Lower lobe of right lung (tissue), 2 donors: ENCODE measurements at regions not wholly inside any gene's neighbourhood (a gene's known extent, or its start where the extent isn't known, plus 50 kb on each side); places are given as distances from the start of the nearest gene placed in this dataset.

Source experiments
- ATAC-seq, 2 donors: fragments of 200-7000 bp; cut with Tn5 transposase; one replicate each; pipeline ENCODE4 v1.9.1; 2020 to 2022; ENCODE audit warnings: mild to moderate bottlenecking in 2 of 2, moderate library complexity in 2 of 2
- DNase-seq: peaks from one replicate; pipeline ENCODE4 v3.0.0-alpha.2; 2020
- H3K27ac ChIP-seq: fragments of 200-600 bp; one replicate; pipeline ENCODE4 v1.8.0; 2022
- H3K27me3 ChIP-seq: fragments of 200-600 bp; one replicate; pipeline ENCODE4 v1.8.0; 2022; ENCODE audit warnings: low read depth
- H3K36me3 ChIP-seq: fragments of 200-600 bp; one replicate; pipeline ENCODE4 v1.8.0; 2022; ENCODE audit warnings: mild to moderate bottlenecking
- H3K4me1 ChIP-seq: fragments of 200-600 bp; one replicate; pipeline ENCODE4 v1.8.0; 2022
- H3K4me3 ChIP-seq: fragments of 200-600 bp; one replicate; pipeline ENCODE4 v1.8.0; 2022; ENCODE audit warnings: mild to moderate bottlenecking
- H3K9me3 ChIP-seq: fragments of 200-600 bp; one replicate; pipeline ENCODE4 v1.8.0; 2022
- intact Hi-C: fragments of 100-400 bp; cut with DNase I; formaldehyde crosslinking; loops from one replicate; pipeline ENCODE4 v1.11.0; 2022
- TF ChIP-seq, protein P1 (sequence below): fragments of 200-600 bp; IDR thresholded peaks from one replicate; pipeline ENCODE4 v1.8.0; 2022; ENCODE audit warnings: antibody characterized with exemption, mild to moderate bottlenecking
- donor health status: DM: no; HTN: yes; CAD: no; lungs with severe emphysema.

DNA sequence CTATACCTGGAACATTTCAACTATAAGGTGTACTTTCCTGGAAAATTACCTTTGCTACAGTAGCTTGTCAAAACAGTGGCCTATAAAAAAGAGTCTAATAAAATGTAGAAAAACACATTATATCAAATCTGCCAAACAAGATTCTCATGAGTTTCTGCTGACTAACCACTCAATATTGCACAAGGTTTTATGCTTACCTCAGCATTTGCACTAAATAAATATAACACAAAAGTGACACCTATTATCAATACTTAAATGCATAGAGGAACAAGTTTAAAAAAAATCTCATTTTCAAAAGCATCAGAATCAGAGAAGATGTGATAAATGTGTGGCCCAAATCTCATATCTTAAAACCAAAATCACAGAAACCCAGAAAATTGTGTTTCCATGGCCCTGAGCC, 281.4 kb downstream of the RSL24D1 start:
- DNase-seq (no peak), ATAC-seq (no peak)
- H3K9me3 ChIP-seq: no peaks in the 10 kb centered on the region
- H3K36me3 ChIP-seq: no peaks in the 10 kb centered on the region
- no peak overlapping the region for H3K4me3 ChIP-seq
- H3K27ac ChIP-seq: no peak overlapping the region
- intact Hi-C loops: no loop called here
- TF ChIP-seq, protein P1, sequence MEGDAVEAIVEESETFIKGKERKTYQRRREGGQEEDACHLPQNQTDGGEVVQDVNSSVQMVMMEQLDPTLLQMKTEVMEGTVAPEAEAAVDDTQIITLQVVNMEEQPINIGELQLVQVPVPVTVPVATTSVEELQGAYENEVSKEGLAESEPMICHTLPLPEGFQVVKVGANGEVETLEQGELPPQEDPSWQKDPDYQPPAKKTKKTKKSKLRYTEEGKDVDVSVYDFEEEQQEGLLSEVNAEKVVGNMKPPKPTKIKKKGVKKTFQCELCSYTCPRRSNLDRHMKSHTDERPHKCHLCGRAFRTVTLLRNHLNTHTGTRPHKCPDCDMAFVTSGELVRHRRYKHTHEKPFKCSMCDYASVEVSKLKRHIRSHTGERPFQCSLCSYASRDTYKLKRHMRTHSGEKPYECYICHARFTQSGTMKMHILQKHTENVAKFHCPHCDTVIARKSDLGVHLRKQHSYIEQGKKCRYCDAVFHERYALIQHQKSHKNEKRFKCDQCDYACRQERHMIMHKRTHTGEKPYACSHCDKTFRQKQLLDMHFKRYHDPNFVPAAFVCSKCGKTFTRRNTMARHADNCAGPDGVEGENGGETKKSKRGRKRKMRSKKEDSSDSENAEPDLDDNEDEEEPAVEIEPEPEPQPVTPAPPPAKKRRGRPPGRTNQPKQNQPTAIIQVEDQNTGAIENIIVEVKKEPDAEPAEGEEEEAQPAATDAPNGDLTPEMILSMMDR: no peak
- no peaks in the 10 kb centered on the region for H3K27me3 ChIP-seq
- no peaks in the 10 kb centered on the region for H3K4me1 ChIP-seq

DNA sequence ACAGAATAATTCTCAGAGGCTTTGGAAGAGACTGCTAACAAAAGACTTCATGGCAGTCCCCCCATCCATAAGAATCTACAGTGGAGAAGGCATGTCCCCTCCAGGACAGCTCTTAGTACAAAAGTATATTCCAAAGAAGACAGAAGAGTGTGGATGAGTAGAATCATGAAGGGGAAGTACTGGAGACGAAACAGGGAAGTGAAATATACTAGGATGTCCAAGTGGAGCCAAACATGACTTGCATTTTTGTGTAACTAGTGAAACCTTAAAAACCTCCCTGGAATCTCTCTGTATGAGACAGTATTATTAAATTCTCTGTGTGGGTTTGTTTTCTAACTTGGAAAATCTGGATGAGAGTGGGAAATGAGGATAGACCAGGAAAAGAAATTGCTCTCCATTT, 312.4 kb downstream of the RSL24D1 start:
- ATAC-seq (no peak), DNase-seq (no peak)
- Histone ChIP-seq H3K9me3 (no peaks in the 10 kb centered on the region), H3K36me3 (no peaks in the 10 kb centered on the region), H3K27me3 (no peaks in the 10 kb centered on the region), H3K4me1 (no peaks in the 10 kb centered on the region), H3K27ac (no peak overlapping the region), H3K4me3 (no peak overlapping the region)
- TF ChIP-seq, protein P1: no peak
- intact Hi-C loops: no loop called here

DNA sequence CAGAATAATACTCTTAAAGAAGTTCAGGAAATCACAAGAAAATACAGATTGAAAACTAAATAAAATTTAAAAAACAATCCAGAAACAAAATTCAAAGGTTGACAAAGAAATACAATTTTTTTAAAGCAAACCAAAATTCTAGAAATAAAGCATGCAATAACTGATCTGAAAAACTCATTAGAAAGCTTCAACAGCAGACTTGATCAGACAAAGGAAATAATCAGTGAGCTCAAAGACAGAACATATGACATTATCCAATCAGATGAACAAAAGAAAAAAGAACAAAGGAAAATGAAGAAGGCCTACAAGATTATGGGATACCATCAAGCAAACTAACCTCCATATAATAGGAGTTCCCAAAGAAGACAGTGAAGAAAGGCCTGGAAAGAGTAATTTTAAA, 336.8 kb downstream of the RSL24D1 start:
- H3K27ac ChIP-seq: no peak overlapping the region
- no peak overlapping the region for H3K4me3 ChIP-seq
- DNase-seq (no peak), ATAC-seq (no peak)
- no peaks in the 10 kb centered on the region for H3K27me3 ChIP-seq
- H3K4me1 ChIP-seq: no peaks in the 10 kb centered on the region
- intact Hi-C loops: no loop called here
- TF ChIP-seq, protein P1: no peak
- peaks cover 16% of the 10 kb centered on the region for H3K9me3 ChIP-seq
- H3K36me3 ChIP-seq: no peaks in the 10 kb centered on the region

DNA sequence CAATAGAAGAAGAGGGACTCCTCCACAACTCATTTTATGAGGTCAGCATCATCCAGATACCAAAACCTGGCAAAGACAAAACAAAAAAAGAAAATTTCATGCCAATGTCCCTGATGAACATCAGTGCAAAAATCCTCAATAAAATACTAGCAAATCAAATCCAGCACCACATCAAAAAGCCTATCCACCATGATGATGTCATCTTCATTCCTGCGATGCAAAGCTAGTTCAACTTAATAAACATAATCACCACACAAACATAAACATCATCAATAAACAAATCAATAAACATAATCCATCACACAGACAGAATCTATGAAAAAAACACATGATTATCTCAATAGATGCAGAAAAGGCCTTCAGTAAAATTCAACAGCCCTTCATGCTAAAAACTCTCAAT, 342.1 kb downstream of the RSL24D1 start:
- Histone ChIP-seq H3K4me3 (no peak overlapping the region), H3K27ac (no peak overlapping the region), H3K9me3 (peaks cover 9% of the 10 kb centered on the region), H3K4me1 (no peaks in the 10 kb centered on the region), H3K36me3 (no peaks in the 10 kb centered on the region), H3K27me3 (no peaks in the 10 kb centered on the region)
- intact Hi-C loops: no loop called here
- ATAC-seq: no peak
- no peak for DNase-seq
- TF ChIP-seq, protein P1: no peak

DNA sequence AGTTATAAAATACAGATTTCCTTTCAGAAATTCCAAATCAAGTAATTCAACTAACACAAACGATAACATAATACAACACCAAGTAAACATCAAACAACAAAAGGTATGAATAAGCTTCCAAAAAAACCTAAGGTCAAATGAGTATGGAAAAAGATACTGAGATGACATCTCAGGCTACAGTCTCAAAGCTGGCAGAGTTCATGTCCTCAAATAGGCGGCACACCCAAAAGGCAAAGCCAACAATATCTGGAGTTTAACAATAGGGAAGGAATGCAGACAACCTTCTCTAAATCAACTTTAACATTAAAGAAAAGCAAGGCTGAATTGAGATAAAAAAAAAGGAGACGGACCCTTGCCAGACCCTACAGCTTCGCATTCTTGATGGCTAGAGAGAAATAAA, 346.6 kb downstream of the RSL24D1 start:
- ATAC-seq: no peak
- H3K27ac ChIP-seq: no peak overlapping the region
- H3K36me3 ChIP-seq: no peaks in the 10 kb centered on the region
- no peaks in the 10 kb centered on the region for H3K27me3 ChIP-seq
- H3K4me1 ChIP-seq: no peaks in the 10 kb centered on the region
- intact Hi-C loops: no loop called here
- DNase-seq: no peak
- H3K4me3 ChIP-seq: no peak overlapping the region
- TF ChIP-seq, protein P1: no peak
- H3K9me3 ChIP-seq: no peaks in the 10 kb centered on the region

DNA sequence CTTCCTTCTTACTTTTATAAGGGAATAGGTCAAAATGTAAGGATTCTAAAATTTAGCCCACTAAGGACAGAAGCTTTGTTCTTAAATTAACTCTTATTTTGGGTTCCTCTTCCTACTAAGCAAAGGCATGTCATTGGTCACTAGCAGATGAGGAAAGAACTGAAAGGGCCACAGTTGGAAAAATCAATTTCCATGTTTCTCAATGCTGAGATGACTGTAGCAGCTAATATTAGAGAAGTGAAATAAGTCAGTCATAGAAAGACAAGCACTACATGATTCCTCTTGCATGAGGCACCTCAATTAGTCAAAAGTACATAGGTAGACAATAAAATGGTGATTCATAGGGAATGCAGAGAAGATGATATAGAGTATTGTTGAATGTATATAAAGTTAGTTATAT, 353.7 kb downstream of the RSL24D1 start:
- H3K36me3 ChIP-seq: no peaks in the 10 kb centered on the region
- H3K4me1 ChIP-seq: no peaks in the 10 kb centered on the region
- H3K27me3 ChIP-seq: no peaks in the 10 kb centered on the region
- TF ChIP-seq, protein P1: no peak
- H3K4me3 ChIP-seq: no peak overlapping the region
- no peak for ATAC-seq
- no peak overlapping the region for H3K27ac ChIP-seq
- H3K9me3 ChIP-seq: no peaks in the 10 kb centered on the region
- intact Hi-C loops: no loop called here
- no peak for DNase-seq
